GM12873 (cell line): ENCODE measurements at regions not wholly inside any gene's neighbourhood (a gene's known extent, or its start where the extent isn't known, plus 50 kb on each side); places are given as distances from the start of the nearest gene placed in this dataset.

Experiments used
- CTCF ChIP-seq: IDR thresholded peaks from 2 replicates; pipeline ENCODE4 v1.5.1; 2012; ENCODE audit warnings: low read depth, mild to moderate bottlenecking, moderate library complexity, low read length, control low read depth; ENCODE audit not compliant: insufficient read depth; ENCODE audit errors: missing control alignments

- no peak for TF ChIP-seq CTCF
These were observed 433.8 kb upstream of the RBMS3 start for GRCh38 chr3:28846971-28847478.

- TF ChIP-seq CTCF: no peak
These were observed 433.1 kb upstream of the RBMS3 start for GRCh38 chr3:28847736-28848135.

GRCh38 chr3:28850186-28850585 lies 430.7 kb upstream of the RBMS3 start:
- TF ChIP-seq CTCF: no peak

GRCh38 chr3:28853830-28854229 lies 427.0 kb upstream of the RBMS3 start:
- no peak for TF ChIP-seq CTCF

- TF ChIP-seq CTCF: no peak
These were observed 424.1 kb upstream of the RBMS3 start for GRCh38 chr3:28856796-28857195.

- no peak for TF ChIP-seq CTCF
These were observed 421.0 kb upstream of the RBMS3 start for GRCh38 chr3:28859897-28860296.

DNA sequence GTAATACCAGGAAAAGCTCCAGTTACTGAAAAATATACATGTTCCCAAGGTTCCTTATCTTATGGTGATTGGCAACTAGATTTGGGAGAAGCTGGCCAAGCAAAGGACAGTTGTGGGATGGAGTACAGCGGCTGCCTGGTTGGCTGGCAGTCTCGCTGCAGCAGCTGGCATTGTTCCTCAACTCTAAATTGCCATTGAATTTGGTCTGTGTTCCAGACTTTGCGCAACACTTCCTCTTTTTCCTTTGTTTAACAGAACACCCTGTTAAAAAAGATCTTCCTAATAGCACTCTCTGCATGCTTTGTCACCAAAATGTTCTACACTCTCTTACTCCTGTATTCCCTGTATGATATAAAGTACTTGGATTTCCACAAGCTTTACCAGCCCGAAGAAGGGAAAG lies 420.6 kb upstream of the RBMS3 start:
- no peak for TF ChIP-seq CTCF

DNA sequence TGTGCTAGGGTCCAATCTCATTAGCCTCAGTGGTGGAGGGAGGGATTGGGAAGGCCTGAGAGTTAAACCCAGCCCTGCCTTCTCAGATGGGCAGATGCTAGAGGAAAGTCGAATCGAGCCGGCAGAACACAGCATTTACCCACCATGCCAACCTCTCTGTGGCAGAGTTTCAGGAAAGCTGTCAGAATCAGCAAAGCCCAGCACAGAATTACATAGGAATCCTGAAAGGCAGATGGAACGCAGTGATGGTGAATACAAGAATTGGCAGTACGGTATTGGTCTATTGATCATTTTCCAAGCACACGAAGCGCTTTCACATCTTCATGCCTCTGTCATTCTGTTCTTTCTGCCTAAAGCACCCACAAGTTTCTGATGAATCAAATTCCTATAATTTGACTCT lies 417.7 kb upstream of the RBMS3 start:
- TF ChIP-seq CTCF: no peak
